ENCODE measurements at regions not wholly inside any gene's neighbourhood (a gene's known extent, or its start where the extent isn't known, plus 50 kb on each side); places are given as distances from the start of the nearest gene placed in this dataset.
"Not testable (repeated sequence)": the region's sequence is repeated elsewhere in the genome, so short reads cannot be mapped to it uniquely, and the experiment has no call there.

GRCh38 chr18:1124495-1124894 is 219.8 kb downstream of the ADCYAP1 start:
- no peak for DNase-seq (ENCODE audit: low read depth, low spot score)

DNA sequence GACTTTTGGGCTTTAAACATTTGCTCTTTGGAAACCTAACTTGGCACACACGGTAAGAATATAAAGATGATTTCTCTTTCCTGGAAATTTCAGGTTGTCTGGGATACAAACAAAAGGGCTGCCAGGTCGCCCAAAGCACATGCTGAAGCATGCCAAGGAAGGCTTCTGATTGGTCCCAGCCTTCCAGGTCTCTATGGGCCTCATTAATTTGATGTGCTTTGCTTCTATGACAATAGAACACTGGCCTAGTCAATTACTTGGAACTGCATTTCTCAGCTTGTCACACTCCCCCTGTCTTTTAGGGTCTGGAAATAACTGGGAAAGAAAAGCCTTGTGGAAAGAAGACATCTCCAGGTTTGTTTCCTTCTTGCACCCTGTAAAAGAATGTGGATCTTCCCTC is 228.9 kb downstream of the ADCYAP1 start:
- DNase-seq (ENCODE audit: low read depth, low spot score): no peak

GRCh38 chr18:1147730-1148129 is 243.1 kb downstream of the ADCYAP1 start:
- peak; percentile 85 for DNase-seq (ENCODE audit: low read depth, low spot score)

- DNase-seq (ENCODE audit: low read depth, low spot score): no peak
Measured at GRCh38 chr18:1149709-1150108, 245.0 kb downstream of the ADCYAP1 start.

- no peak for DNase-seq (ENCODE audit: low read depth, low spot score)
Measured at GRCh38 chr18:1150344-1150743, 245.7 kb downstream of the ADCYAP1 start.

- not testable (repeated sequence) for DNase-seq (ENCODE audit: low read depth, low spot score)
Measured at GRCh38 chr18:1152958-1153357, 248.3 kb downstream of the ADCYAP1 start.

DNA sequence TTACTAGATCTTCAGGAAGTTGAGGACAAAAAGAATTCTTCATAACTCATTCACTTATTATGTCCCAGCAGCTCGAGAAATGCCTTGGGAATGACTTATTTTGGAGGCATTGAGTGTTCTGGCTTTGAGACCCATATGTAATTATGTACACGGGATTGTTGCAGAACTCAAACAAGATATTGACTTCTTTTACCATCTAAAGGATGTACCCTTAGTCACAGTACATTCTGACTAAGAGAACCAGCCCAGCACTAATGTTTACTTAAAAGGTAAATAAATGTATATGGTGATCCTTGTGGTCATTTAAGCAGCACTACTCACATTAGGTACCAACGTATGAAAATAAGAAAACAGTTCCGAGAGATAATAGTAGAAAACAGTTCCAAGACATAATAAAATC is 268.9 kb downstream of the ADCYAP1 start:
- no peak for DNase-seq (ENCODE audit: low read depth, low spot score)

- DNase-seq (ENCODE audit: low read depth, low spot score): no peak
Measured at GRCh38 chr18:1177232-1177631, 272.6 kb downstream of the ADCYAP1 start.

- DNase-seq (ENCODE audit: low read depth, low spot score): no peak
Measured at GRCh38 chr18:1191341-1191740, 286.7 kb downstream of the ADCYAP1 start.

DNA sequence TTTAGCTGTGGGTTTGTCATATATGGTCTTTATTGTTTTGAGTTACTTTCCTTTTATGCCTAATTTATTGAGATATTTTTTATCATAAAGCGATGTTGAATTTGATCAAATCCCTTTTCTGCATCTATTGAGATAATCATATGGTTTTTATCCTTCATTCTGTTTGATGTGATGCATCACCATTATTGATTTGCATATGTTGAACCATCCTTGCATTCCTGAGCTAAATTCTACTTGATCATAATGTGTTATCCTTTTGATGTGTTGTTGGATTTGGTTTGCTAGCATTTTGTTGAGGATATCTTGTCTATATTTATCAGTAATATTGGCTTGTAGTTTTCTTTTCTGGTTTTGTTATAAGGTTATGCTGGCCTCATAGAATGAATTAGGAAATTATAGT is 308.5 kb downstream of the ADCYAP1 start:
- no peak for DNase-seq (ENCODE audit: low read depth, low spot score)

DNA sequence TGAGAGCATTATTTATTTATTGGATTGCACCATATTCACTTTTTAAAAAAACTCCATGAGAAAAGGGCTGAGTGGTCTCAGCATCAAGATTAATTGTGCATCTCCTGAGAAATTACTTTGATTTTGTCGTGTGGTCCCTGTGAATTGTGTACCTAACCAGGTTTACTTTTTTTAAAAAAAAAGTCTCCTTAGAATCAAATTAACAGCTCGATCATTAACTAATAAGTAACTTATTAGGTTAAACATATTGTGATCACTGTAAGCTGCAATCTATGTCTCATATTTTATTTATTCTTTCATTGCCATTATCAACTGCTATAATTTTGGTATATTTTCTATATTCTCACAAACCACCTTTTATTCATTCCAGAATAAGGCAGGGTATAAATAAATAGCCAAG is 318.2 kb downstream of the ADCYAP1 start:
- no peak for DNase-seq (ENCODE audit: low read depth, low spot score)

DNA sequence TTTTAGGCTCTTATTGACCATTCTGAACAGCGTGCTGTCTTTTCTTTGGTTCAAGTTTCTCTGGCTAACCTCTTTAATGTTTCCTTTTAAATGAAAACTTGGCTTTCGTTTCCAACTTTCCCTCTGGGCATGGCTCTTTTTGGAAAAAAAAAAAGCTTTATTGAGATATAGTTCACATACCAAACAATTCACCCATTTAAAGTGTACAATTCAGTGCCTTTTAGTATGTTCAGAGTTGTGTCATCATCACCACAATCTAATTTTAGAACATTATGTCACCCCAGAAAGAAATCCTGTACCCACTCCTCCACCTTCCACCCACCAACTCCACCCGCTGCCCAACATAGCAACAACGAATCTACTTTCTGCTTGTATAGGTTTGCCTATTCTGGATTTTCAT is 322.4 kb downstream of the ADCYAP1 start:
- no peak for DNase-seq (ENCODE audit: low read depth, low spot score)

- no peak for DNase-seq (ENCODE audit: low read depth, low spot score)
Measured at GRCh38 chr18:1229634-1230033, 325.0 kb downstream of the ADCYAP1 start.

DNA sequence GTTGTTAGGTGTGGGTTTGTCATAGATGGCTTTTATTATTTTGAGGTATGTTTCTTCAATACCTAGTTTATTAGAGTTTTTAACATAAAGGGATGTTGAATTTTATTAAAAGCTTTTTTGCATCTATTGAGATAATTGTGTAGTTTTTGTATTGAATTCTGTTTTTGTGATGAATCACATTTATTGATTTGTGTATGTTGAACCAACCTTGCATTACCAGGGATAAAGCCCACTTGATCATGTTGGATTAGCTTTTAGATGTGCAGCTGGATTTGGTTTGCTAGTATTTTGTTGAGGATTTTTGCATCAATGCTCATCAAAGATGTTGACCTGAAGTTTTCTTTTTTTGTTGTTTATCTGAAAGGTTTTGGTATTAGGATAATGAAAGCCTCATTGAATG is 328.2 kb downstream of the ADCYAP1 start:
- no peak for DNase-seq (ENCODE audit: low read depth, low spot score)

- DNase-seq (ENCODE audit: low read depth, low spot score): no peak
Measured at GRCh38 chr18:1240701-1241100, 336.0 kb downstream of the ADCYAP1 start.

DNA sequence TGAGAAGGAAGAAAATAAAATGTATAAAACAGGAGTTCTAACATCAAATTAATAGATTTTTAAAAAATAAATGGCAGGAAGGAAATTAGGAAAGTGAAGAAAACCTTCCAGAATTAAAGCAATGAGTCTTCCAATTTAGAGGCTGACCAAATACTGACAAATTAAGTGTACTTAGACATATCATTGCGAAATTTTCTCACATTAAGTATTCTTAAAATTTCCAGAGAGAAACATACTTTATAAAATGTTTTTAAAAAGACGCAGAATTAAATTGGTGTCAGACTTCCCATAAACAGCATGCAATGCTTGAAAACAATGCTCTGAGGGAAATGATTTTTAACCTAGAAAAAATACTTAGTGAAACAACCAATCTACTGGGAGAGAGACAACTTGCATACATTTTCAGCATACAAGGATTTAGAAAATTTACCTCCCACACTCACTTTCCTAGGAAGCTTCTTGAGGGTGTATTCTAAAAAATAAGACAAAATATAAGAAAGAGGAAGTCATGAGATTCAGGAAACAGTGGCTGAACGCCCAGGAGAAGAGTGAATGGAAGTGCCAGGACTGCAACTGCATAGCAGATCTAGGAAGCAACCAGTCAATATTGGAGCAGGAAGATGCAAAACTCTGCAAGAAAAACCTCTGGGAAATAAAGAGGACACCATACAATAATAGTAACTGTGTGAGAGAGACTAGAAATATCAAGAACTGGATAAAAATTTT is 339.9 kb downstream of the ADCYAP1 start:
- no peak for DNase-seq (ENCODE audit: low read depth, low spot score)

- no peak for DNase-seq (ENCODE audit: low read depth, low spot score)
Measured at GRCh38 chr18:1246827-1247226, 342.2 kb downstream of the ADCYAP1 start.

- no peak for DNase-seq (ENCODE audit: low read depth, low spot score)
Measured at GRCh38 chr18:1252534-1252933, 347.9 kb downstream of the ADCYAP1 start.

GRCh38 chr18:1252936-1253335 is 348.3 kb downstream of the ADCYAP1 start:
- DNase-seq (ENCODE audit: low read depth, low spot score): peak; percentile 6

- DNase-seq (ENCODE audit: low read depth, low spot score): no peak
Measured at GRCh38 chr18:1253827-1254226, 349.2 kb downstream of the ADCYAP1 start.

GRCh38 chr18:1261054-1261453 is 356.4 kb downstream of the ADCYAP1 start:
- DNase-seq (ENCODE audit: low read depth, low spot score): no peak

DNA sequence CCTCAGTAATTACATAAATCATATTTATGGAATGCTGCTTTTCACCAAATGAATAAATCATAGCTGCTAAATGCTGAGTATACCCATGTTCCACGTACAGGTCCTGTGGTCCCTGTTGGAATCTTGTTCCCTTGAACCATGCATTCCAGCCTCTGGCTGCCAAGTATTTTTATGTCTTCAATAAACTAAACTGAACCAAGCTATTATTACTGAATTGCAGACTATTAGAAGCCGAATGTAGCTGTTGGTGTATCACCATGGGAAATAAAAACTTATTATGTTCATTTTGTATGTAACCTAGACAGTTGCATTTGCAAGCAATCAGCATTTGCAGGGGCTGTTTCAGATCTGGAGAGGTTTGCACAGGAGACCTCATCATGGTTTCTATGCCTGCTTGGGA is 362.4 kb downstream of the ADCYAP1 start:
- DNase-seq (ENCODE audit: low read depth, low spot score): no peak

DNA sequence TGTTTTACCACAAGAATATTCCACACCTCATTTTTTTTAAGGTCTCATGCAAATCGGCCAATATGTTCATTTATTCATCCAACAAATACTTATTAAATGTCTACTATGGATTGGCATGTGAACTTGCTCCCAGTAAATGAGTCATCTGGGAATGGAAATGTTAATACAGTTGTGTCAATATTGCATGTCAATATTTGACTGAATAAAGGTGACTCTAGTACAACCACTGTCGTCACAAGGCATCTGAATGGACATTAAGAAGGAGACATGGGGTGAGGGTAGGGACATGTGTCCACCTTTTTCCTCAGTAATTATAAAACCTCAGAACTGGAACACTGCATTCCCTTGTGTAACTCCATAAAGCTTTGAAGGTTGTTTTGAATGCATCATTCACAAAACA is 365.4 kb downstream of the ADCYAP1 start:
- DNase-seq (ENCODE audit: low read depth, low spot score): no peak

- no peak for DNase-seq (ENCODE audit: low read depth, low spot score)
Measured at GRCh38 chr18:1273469-1273868, 368.8 kb downstream of the ADCYAP1 start.

Measured in ELF-1 (cell line).